Omental fat pad (tissue), 3 donors: ENCODE measurements at regions not wholly inside any gene's neighbourhood (a gene's known extent, or its start where the extent isn't known, plus 50 kb on each side); places are given as distances from the start of the nearest gene placed in this dataset.

Experiments used
- ATAC-seq: fragments of 150-250 bp; one replicate; pipeline ENCODE4 v1.9.1; 2016; ENCODE audit warnings: mild to moderate bottlenecking, moderate library complexity; ENCODE audit not compliant: low FRiP score
- DNase-seq: peaks from one replicate; pipeline ENCODE4 v3.0.0-alpha.2; 2019; ENCODE audit warnings: low spot score
- TF ChIP-seq, protein P1 (sequence below), 3 donors: fragments of 450-650 bp; IDR thresholded peaks; one replicate each; pipeline ENCODE4 v1.5.1; 2016 to 2017; ENCODE audit warnings: antibody characterized with exemption in 3 of 3, mild to moderate bottlenecking in 3 of 3, moderate library complexity in 2 of 3

DNA sequence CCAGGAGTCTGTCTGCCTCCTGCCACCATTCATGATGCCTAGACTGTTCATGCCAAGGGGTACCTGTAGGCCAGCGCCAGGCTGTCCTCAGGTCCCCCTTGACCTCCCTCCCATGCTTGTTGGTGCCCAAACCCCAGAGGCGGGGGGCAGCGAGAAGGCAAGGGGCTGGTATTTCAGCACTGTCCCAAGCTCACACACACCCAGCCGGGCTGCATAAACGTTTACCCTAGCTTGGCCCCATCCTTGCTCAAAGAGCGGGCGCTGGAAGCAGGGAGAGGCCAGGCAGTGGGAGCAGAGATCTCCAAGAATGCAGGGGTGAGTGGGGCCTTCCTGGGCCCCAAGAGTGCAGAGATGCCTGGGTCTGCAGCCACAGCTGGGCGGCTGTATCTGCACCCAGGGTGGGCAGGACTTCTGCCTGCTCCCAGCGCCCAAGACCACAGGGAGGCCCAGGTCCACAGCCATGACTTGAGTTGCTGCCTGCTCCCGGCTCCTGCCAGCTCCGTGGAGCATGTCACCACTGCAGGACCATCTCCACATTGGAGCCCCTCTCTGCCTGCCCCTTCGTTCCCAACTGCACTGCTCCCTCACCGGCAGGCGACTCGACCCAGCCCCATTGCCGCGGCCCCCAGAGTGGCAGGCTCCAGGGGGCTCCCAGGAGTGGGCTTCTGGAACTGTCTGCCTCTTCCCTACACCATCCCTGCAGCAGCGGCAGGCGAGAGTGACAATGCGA, 616.6 kb downstream of the METTL4 start:
- TF ChIP-seq, protein P1, sequence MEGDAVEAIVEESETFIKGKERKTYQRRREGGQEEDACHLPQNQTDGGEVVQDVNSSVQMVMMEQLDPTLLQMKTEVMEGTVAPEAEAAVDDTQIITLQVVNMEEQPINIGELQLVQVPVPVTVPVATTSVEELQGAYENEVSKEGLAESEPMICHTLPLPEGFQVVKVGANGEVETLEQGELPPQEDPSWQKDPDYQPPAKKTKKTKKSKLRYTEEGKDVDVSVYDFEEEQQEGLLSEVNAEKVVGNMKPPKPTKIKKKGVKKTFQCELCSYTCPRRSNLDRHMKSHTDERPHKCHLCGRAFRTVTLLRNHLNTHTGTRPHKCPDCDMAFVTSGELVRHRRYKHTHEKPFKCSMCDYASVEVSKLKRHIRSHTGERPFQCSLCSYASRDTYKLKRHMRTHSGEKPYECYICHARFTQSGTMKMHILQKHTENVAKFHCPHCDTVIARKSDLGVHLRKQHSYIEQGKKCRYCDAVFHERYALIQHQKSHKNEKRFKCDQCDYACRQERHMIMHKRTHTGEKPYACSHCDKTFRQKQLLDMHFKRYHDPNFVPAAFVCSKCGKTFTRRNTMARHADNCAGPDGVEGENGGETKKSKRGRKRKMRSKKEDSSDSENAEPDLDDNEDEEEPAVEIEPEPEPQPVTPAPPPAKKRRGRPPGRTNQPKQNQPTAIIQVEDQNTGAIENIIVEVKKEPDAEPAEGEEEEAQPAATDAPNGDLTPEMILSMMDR (IDR thresholded peaks at IDR 0.05), result no peak

DNA sequence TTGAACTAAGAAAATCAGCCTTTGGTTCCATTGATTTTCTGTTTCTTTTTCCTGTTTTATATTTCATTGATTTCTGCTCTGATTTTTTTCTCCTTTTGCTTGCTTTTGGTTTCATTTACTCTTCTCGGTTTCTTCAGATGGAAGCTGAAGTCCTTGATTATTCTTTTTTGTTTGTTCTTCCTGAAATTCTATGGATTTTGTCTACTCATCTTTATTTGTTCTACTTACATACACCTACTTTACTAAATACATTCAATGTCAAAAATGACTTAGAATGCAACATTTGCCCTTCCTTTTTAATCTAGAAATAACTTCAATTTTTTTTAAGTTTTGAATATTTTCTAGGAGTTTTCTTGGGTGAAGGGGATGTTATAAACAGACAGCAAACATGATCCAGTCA, 612.5 kb downstream of the METTL4 start:
- ATAC-seq, result no peak
- TF ChIP-seq, protein P1 (IDR thresholded peaks at IDR 0.05), result no peak
- no peak for DNase-seq

More for the DNA sequence above, 616.6 kb downstream of the METTL4 start:
- DNase-seq (no peak), ATAC-seq (no peak)

GRCh38 chr18:1965016-1965415, 606.3 kb downstream of the METTL4 start:
- DNase-seq (no peak), ATAC-seq (no peak)
- TF ChIP-seq, protein P1 (IDR thresholded peaks at IDR 0.05), result no peak

- TF ChIP-seq, protein P1 (IDR thresholded peaks at IDR 0.05), result no peak
- ATAC-seq (no peak), DNase-seq (no peak)
These were observed 605.8 kb downstream of the METTL4 start for GRCh38 chr18:1965541-1965940.

- DNase-seq, result no peak
- no peak for ATAC-seq
These were observed 602.4 kb downstream of the METTL4 start for GRCh38 chr18:1968801-1969498.

GRCh38 chr18:1976484-1976883, 594.8 kb downstream of the METTL4 start:
- no peak for DNase-seq
- TF ChIP-seq, protein P1 (IDR thresholded peaks at IDR 0.05), result no peak
- peak; percentile 84 for ATAC-seq

More at GRCh38 chr18:1968801-1969498, 602.4 kb downstream of the METTL4 start:
- TF ChIP-seq, protein P1 (IDR thresholded peaks at IDR 0.05), result no peak

GRCh38 chr18:1982056-1982455, 589.2 kb downstream of the METTL4 start:
- DNase-seq (no peak), ATAC-seq (no peak)
- TF ChIP-seq, protein P1 (IDR thresholded peaks at IDR 0.05), result no peak
